GDM1 (cell line): ENCODE measurements at regions not wholly inside any gene's neighbourhood (a gene's known extent, or its start where the extent isn't known, plus 50 kb on each side); places are given as distances from the start of the nearest gene placed in this dataset.
A peak's percentile ranks its signal among the peaks of the same experiment; 100 is the strongest.

ENCODE experiments used
- DNase-seq: peaks from one replicate; lab custom pipeline; 2025; lab: John Stamatoyannopoulos, UW

- no peak for DNase-seq
Measured at GRCh38 chr7:26046878-26047277, 105.1 kb upstream of the NFE2L3 start.

GRCh38 chr7:26048663-26049062, 103.3 kb upstream of the NFE2L3 start:
- no peak for DNase-seq

GRCh38 chr7:26049081-26049480, 102.9 kb upstream of the NFE2L3 start:
- no peak for DNase-seq

- no peak for DNase-seq
Measured at GRCh38 chr7:26051021-26051420, 101.0 kb upstream of the NFE2L3 start.

- no peak for DNase-seq
Measured at GRCh38 chr7:26052706-26053105, 99.3 kb upstream of the NFE2L3 start.

GRCh38 chr7:26054386-26054785, 97.6 kb upstream of the NFE2L3 start:
- no peak for DNase-seq

- DNase-seq = no peak
Measured at GRCh38 chr7:26055241-26055640, 96.8 kb upstream of the NFE2L3 start.

GRCh38 chr7:26060733-26061677, 91.0 kb upstream of the NFE2L3 start:
- DNase-seq = no peak

- no peak for DNase-seq
Measured at GRCh38 chr7:26061678-26062603, 90.1 kb upstream of the NFE2L3 start.

- no peak for DNase-seq
Measured at GRCh38 chr7:26065652-26066051, 86.3 kb upstream of the NFE2L3 start.

GRCh38 chr7:26066736-26067135, 85.3 kb upstream of the NFE2L3 start:
- no peak for DNase-seq

- no peak for DNase-seq
Measured at GRCh38 chr7:26070290-26070689, 81.7 kb upstream of the NFE2L3 start.

- no peak for DNase-seq
Measured at GRCh38 chr7:26071622-26072456, 80.2 kb upstream of the NFE2L3 start.

- DNase-seq = no peak
Measured at GRCh38 chr7:26073041-26073440, 79.0 kb upstream of the NFE2L3 start.

GRCh38 chr7:26074919-26075318, 77.1 kb upstream of the NFE2L3 start:
- no peak for DNase-seq

- no peak for DNase-seq
Measured at GRCh38 chr7:26076691-26077090, 75.3 kb upstream of the NFE2L3 start.

GRCh38 chr7:26078437-26079336, 73.3 kb upstream of the NFE2L3 start:
- DNase-seq = peak; percentile 12

- no peak for DNase-seq
Measured at GRCh38 chr7:26081638-26082037, 70.4 kb upstream of the NFE2L3 start.

GRCh38 chr7:26083113-26083512, 68.9 kb upstream of the NFE2L3 start:
- DNase-seq = no peak

- no peak for DNase-seq
Measured at GRCh38 chr7:26084418-26084817, 67.6 kb upstream of the NFE2L3 start.

GRCh38 chr7:26085771-26086170, 66.2 kb upstream of the NFE2L3 start:
- DNase-seq = no peak
